ENCODE measurements at regions not wholly inside any gene's neighbourhood (a gene's known extent, or its start where the extent isn't known, plus 50 kb on each side); places are given as distances from the start of the nearest gene placed in this dataset.

GRCh38 chr7:153130052-153130451, 370.5 kb downstream of the ACTR3B start:
- Histone ChIP-seq H3K36me3 (no peaks in the 10 kb centered on the region), H3K9me3 (no peaks in the 10 kb centered on the region), H3K4me3 (no peak overlapping the region), H3K27ac (no peak overlapping the region), H3K27me3 (no peaks in the 10 kb centered on the region), H3K4me1 (no peaks in the 10 kb centered on the region)
- TF ChIP-seq CTCF (IDR thresholded peaks at IDR 0.05): no peak
- DNase-seq (ENCODE audit: low spot score in 2 of 2): no peak
- intact Hi-C loops (cut with DNase I): no loop called here

- no peak for TF ChIP-seq CTCF (IDR thresholded peaks at IDR 0.05)
- Histone ChIP-seq H3K27me3 (no peaks in the 10 kb centered on the region), H3K27ac (no peak overlapping the region)
Measured at GRCh38 chr7:153151766-153152165, 392.2 kb downstream of the ACTR3B start.

GRCh38 chr7:153152801-153153422, 393.4 kb downstream of the ACTR3B start:
- Histone ChIP-seq H3K4me3 (no peak overlapping the region), H3K4me1 (no peaks in the 10 kb centered on the region), H3K9me3 (peaks cover 0 to 3% of the 10 kb centered on the region in 2 donors), H3K27me3 (no peaks in the 10 kb centered on the region), H3K27ac (no peak overlapping the region), H3K36me3 (no peaks in the 10 kb centered on the region)
- DNase-seq (ENCODE audit: low spot score in 2 of 2): no peak
- intact Hi-C loops (cut with DNase I): no loop called here
- no peak for TF ChIP-seq CTCF (IDR thresholded peaks at IDR 0.05)

More at GRCh38 chr7:153151766-153152165, 392.2 kb downstream of the ACTR3B start:
- peaks cover 0 to 6% of the 10 kb centered on the region in 2 donors for H3K9me3 ChIP-seq
- H3K4me1 ChIP-seq: no peaks in the 10 kb centered on the region
- no peak for DNase-seq (ENCODE audit: low spot score in 2 of 2)
- intact Hi-C loops (cut with DNase I): no loop called here
- no peak overlapping the region for H3K4me3 ChIP-seq
- H3K36me3 ChIP-seq: no peaks in the 10 kb centered on the region

- no peaks in the 10 kb centered on the region for H3K4me1 ChIP-seq
- DNase-seq (ENCODE audit: low spot score in 2 of 2): no peak
- intact Hi-C loops (cut with DNase I): no loop called here
- H3K27ac ChIP-seq: no peak overlapping the region
- no peaks in the 10 kb centered on the region for H3K27me3 ChIP-seq
- peaks cover 0 to 4% of the 10 kb centered on the region in 2 donors for H3K9me3 ChIP-seq
- H3K36me3 ChIP-seq: no peaks in the 10 kb centered on the region
- TF ChIP-seq CTCF (IDR thresholded peaks at IDR 0.05): no peak
- no peak overlapping the region for H3K4me3 ChIP-seq
Measured at GRCh38 chr7:153158149-153158548, 398.6 kb downstream of the ACTR3B start.

GRCh38 chr7:153170287-153170686, 410.7 kb downstream of the ACTR3B start:
- no peak for DNase-seq (ENCODE audit: low spot score in 2 of 2)
- intact Hi-C loops (cut with DNase I): no loop called here
- Histone ChIP-seq H3K27ac (no peak overlapping the region), H3K4me3 (no peak overlapping the region), H3K36me3 (no peaks in the 10 kb centered on the region), H3K9me3 (peaks cover 0 to 9% of the 10 kb centered on the region in 2 donors), H3K27me3 (no peaks in the 10 kb centered on the region), H3K4me1 (no peaks in the 10 kb centered on the region)
- TF ChIP-seq CTCF (IDR thresholded peaks at IDR 0.05): no peak

GRCh38 chr7:153185936-153186335, 426.4 kb downstream of the ACTR3B start:
- Histone ChIP-seq H3K9me3 (no peaks in the 10 kb centered on the region), H3K4me1 (no peaks in the 10 kb centered on the region), H3K27ac (no peak overlapping the region), H3K36me3 (no peaks in the 10 kb centered on the region), H3K4me3 (no peak overlapping the region), H3K27me3 (no peaks in the 10 kb centered on the region)
- no peak for TF ChIP-seq CTCF (IDR thresholded peaks at IDR 0.05)
- DNase-seq (ENCODE audit: low spot score in 2 of 2): no peak
- intact Hi-C loops (cut with DNase I): no loop called here
